Peyer's patch (tissue), 4 donors: ENCODE measurements at regions not wholly inside any gene's neighbourhood (a gene's known extent, or its start where the extent isn't known, plus 50 kb on each side); places are given as distances from the start of the nearest gene placed in this dataset.

ENCODE experiments used
- DNase-seq, 3 donors: peaks; one replicate each; pipeline ENCODE4 v3.0.0-alpha.2; 2017 to 2019
- H3K27ac ChIP-seq, 4 donors: fragments of 200-600 bp; sonication (generic); one replicate each; pipeline ENCODE4 v1.5.1; 2016 to 2019
- H3K27me3 ChIP-seq, 2 donors: fragments of 200-600 bp; sonication (generic); one replicate each; pipeline ENCODE4 v1.5.1; 2019
- H3K36me3 ChIP-seq, 3 donors: fragments of 200-600 bp; sonication (generic); one replicate each; pipeline ENCODE4 v1.5.1; 2016 to 2019
- H3K4me1 ChIP-seq, 4 donors: fragments of 200-600 bp; sonication (generic); one replicate each; pipeline ENCODE4 v1.5.1; 2016 to 2019
- H3K4me3 ChIP-seq, 4 donors: fragments of 200-600 bp; sonication (generic); 1 replicate in 3 of 4; 2 replicates in 1 of 4; pipeline ENCODE4 v1.5.1; 2016 to 2019; ENCODE audit warnings: mild to moderate bottlenecking in 1 of 4
- H3K9me3 ChIP-seq, 4 donors: fragments of 200-600 bp; sonication (generic); one replicate each; pipeline ENCODE4 v1.5.1; 2016 to 2019; ENCODE audit warnings: mild to moderate bottlenecking in 1 of 4
- POLR2A ChIP-seq, 2 donors: fragments of 450-650 bp; IDR thresholded peaks; one replicate each; pipeline ENCODE4 v1.5.1; 2017; ENCODE audit warnings: antibody characterized with exemption in 2 of 2, mild to moderate bottlenecking in 2 of 2, moderate library complexity in 2 of 2
- TF ChIP-seq, protein P1 (sequence below), 6 experiments: fragments of 450-650 bp in 4 of 6; fragments of 200-600 bp in 2 of 6; sonication (generic) in 1 of 6; IDR thresholded peaks; one replicate each; pipeline ENCODE4 v1.5.1; 2017 to 2019; ENCODE audit warnings: antibody characterized with exemption in 6 of 6, mild to moderate bottlenecking in 3 of 6, moderate library complexity in 1 of 6

DNA sequence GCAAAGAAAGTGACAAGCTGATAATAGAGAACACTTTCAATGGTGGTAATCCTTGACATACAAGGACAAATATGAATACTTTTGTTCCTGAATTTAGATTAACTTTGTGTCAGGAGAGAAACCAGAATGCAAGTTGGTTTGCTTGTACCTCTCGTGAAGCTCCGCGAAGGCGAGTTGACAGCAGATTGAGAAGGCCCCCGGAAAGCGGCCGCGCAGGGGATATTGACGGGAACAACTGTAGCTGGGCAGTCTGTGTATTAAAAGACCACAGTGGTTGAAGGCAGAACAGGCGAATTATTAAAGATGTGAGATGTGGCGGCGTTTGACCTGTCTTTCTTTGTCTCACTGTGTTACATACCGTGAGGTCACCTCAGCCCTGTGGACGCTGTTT lies 175.8 kb upstream of the RALGAPA2 start:
- H3K27me3 ChIP-seq, result no peaks in the 10 kb centered on the region
- H3K4me3 ChIP-seq, result no peak overlapping the region
- H3K27ac ChIP-seq, result no peak overlapping the region
- no peak for DNase-seq
- no peaks in the 10 kb centered on the region for H3K9me3 ChIP-seq
- no peaks in the 10 kb centered on the region for H3K36me3 ChIP-seq
- no peaks in the 10 kb centered on the region for H3K4me1 ChIP-seq
- TF ChIP-seq, protein P1, sequence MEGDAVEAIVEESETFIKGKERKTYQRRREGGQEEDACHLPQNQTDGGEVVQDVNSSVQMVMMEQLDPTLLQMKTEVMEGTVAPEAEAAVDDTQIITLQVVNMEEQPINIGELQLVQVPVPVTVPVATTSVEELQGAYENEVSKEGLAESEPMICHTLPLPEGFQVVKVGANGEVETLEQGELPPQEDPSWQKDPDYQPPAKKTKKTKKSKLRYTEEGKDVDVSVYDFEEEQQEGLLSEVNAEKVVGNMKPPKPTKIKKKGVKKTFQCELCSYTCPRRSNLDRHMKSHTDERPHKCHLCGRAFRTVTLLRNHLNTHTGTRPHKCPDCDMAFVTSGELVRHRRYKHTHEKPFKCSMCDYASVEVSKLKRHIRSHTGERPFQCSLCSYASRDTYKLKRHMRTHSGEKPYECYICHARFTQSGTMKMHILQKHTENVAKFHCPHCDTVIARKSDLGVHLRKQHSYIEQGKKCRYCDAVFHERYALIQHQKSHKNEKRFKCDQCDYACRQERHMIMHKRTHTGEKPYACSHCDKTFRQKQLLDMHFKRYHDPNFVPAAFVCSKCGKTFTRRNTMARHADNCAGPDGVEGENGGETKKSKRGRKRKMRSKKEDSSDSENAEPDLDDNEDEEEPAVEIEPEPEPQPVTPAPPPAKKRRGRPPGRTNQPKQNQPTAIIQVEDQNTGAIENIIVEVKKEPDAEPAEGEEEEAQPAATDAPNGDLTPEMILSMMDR (IDR thresholded peaks at IDR 0.05), result no peak
- no peak for TF ChIP-seq POLR2A (IDR thresholded peaks at IDR 0.05)

DNA sequence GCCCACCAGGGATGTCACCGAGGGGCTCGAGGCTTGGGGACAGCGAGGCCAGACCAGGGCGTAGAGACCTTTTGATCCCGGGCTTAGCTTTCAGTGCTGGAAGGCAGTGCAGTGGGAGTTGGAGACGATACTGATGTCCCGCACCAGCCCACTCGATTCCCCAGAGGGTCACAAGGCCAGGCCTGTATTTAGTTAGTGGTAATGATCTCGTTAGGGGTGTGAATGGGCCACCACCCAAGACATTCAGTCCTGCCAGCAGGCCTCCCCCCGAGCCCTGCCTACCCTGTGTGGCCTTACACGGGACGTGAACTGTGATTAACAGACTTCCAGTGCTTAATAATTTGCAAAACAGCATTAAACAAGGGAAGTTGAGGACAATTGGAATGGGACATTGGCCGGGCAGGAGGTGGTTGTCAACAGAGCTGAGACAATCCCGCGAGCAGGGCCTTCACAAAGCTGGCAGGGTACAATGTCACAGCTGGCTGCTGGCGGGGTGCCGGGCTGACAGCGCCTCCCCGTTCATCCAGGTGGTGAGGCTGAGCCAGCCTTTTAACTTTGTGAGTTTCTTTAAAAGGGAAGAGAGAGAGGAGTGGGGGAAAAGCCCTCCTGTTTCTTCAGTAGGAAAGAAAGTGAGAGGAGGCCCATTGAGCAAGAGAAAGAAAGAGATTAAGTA lies 175.3 kb upstream of the RALGAPA2 start:
- no peak overlapping the region for H3K4me3 ChIP-seq
- H3K27ac ChIP-seq, result no peak overlapping the region
- TF ChIP-seq, protein P1 (IDR thresholded peaks at IDR 0.05), result no peak
- no peak for TF ChIP-seq POLR2A (IDR thresholded peaks at IDR 0.05)
- no peaks in the 10 kb centered on the region for H3K27me3 ChIP-seq
- H3K9me3 ChIP-seq, result no peaks in the 10 kb centered on the region
- no peaks in the 10 kb centered on the region for H3K36me3 ChIP-seq
- no peaks in the 10 kb centered on the region for H3K4me1 ChIP-seq
- DNase-seq, result no peak

DNA sequence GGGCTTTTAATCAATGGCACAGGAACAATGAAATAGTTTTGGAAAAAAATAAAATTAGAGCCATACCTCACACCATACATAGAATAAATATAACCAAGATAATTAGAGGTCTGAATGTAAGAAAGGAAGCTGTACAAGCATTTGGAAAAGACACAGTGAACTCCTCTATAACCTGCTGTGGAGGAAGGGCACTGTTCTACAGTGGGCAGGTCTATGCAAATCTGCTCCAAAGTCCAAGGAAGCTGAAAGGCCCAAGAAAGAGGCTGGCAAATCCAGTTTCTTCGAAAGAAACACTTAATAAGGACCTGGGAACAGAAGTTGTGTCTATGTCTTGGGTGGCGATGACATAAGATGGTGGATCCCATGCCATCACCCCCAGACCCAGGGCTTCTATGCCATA lies 169.4 kb upstream of the RALGAPA2 start:
- H3K4me3 ChIP-seq, result no peak overlapping the region
- H3K27me3 ChIP-seq, result no peaks in the 10 kb centered on the region
- no peak for DNase-seq
- H3K36me3 ChIP-seq, result no peaks in the 10 kb centered on the region
- H3K27ac ChIP-seq, result no peak overlapping the region
- no peaks in the 10 kb centered on the region for H3K9me3 ChIP-seq
- no peak for TF ChIP-seq POLR2A (IDR thresholded peaks at IDR 0.05)
- TF ChIP-seq, protein P1 (IDR thresholded peaks at IDR 0.05), result no peak
- H3K4me1 ChIP-seq, result no peaks in the 10 kb centered on the region

DNA sequence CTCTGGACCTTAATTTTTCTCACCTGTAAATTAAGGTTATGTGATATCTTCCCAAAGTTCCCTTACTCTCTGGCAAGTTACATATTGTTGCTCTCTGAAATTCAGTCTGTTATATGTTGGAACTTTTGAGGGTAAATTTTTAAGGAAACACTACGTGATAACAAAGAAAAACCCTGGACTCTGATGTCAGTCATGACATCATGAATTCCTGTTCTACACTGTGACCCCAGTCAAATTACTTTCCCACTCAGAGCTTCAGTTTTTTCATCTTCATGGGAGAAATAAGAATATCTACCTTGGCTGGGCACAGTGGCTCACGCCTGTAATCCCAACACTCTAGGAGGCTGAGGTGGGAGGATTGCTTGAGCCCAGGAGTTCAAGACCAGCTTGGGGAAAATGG lies 164.6 kb upstream of the RALGAPA2 start:
- TF ChIP-seq POLR2A (IDR thresholded peaks at IDR 0.05), result no peak
- TF ChIP-seq, protein P1 (IDR thresholded peaks at IDR 0.05), result no peak
- Histone ChIP-seq H3K4me1 (no peaks in the 10 kb centered on the region), H3K4me3 (no peak overlapping the region), H3K36me3 (no peaks in the 10 kb centered on the region), H3K27ac (no peak overlapping the region), H3K27me3 (no peaks in the 10 kb centered on the region), H3K9me3 (no peaks in the 10 kb centered on the region)
- DNase-seq, result no peak

DNA sequence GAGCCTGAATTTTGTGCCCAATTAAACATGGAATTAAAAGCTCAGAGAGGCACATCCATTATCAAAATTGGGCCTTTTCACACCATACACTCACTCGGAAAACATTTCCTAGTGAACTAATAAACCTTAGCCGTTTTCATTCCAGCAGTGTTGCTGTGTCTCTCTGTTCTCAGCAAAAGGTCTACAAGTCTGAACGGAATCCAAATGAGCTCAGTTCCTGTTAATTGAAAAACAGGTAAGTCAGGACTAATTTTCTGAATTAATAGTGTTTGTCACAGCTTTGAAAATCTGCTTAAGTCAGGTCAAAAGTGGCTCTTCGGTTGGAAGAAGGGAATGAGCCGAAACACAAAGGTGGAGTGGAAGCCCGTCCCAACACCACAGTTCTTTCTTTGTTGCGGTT lies 163.3 kb upstream of the RALGAPA2 start:
- no peak overlapping the region for H3K27ac ChIP-seq
- TF ChIP-seq, protein P1 (IDR thresholded peaks at IDR 0.05), result no peak
- no peak for TF ChIP-seq POLR2A (IDR thresholded peaks at IDR 0.05)
- no peaks in the 10 kb centered on the region for H3K9me3 ChIP-seq
- H3K36me3 ChIP-seq, result no peaks in the 10 kb centered on the region
- no peaks in the 10 kb centered on the region for H3K4me1 ChIP-seq
- no peak overlapping the region for H3K4me3 ChIP-seq
- no peak for DNase-seq
- H3K27me3 ChIP-seq, result no peaks in the 10 kb centered on the region

DNA sequence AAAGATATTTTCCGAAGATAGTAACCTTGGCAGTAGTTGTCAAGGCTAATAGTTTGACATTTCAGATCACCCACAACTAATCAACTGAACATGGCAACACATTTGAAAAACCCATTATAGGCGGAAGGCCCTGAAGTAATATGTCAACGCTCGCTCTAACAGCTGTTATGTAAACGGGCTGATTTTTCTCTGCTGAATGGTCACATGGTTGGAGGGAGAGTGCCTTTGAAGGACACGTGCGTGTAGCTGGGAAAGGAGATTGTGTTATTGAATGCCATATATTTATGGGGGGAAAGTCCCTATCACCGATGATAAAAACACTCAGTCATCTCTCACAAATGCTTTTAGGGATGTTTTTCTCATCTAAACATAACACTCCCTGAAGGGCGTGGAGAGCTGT lies 160.0 kb upstream of the RALGAPA2 start:
- no peak for DNase-seq
- Histone ChIP-seq H3K4me1 (no peaks in the 10 kb centered on the region), H3K27me3 (no peaks in the 10 kb centered on the region), H3K4me3 (no peak overlapping the region), H3K9me3 (no peaks in the 10 kb centered on the region), H3K36me3 (no peaks in the 10 kb centered on the region), H3K27ac (no peak overlapping the region)
- TF ChIP-seq, protein P1 (IDR thresholded peaks at IDR 0.05), result no peak
- no peak for TF ChIP-seq POLR2A (IDR thresholded peaks at IDR 0.05)
